CD14-positive monocyte (primary cell): ENCODE measurements at regions not wholly inside any gene's neighbourhood (a gene's known extent, or its start where the extent isn't known, plus 50 kb on each side); places are given as distances from the start of the nearest gene placed in this dataset.
A peak's percentile ranks its signal among the peaks of the same experiment; 100 is the strongest.

ENCODE experiments used
- DNase-seq, 3 donors: peaks; one replicate each; pipeline ENCODE4 v3.0.0-alpha.2; 2011 to 2022
- H2AFZ ChIP-seq: 2 replicates; pipeline ENCODE4 v1.6.0; 2012; ENCODE audit warnings: mild to moderate bottlenecking, low read depth, low read length, inconsistent platforms; ENCODE audit not compliant: insufficient read depth, poor library complexity, severe bottlenecking
- H3K27ac ChIP-seq, 2 donors: 1 replicate in 1 of 2; 2 replicates in 1 of 2; pipeline ENCODE4 v1.5.1; 2012 to 2013; ENCODE audit warnings: low read length in 2 of 2, control low read depth in 1 of 2, inconsistent platforms in 1 of 2, low read depth in 1 of 2, mild to moderate bottlenecking in 1 of 2
- H3K27me3 ChIP-seq, 2 donors: one replicate each; pipeline versions ENCODE4 v1.6.0 to v1.6.1; 2011 to 2013; ENCODE audit warnings: low read length in 2 of 2; ENCODE audit not compliant: control insufficient read depth in 2 of 2, insufficient read depth in 2 of 2
- H3K36me3 ChIP-seq, 2 donors: replicated peaks in 1 of 2; 1 replicate in 1 of 2; 2 replicates in 1 of 2; pipeline versions ENCODE4 v1.5.1 to v1.6.1; 2012 to 2013; ENCODE audit warnings: low read length in 2 of 2, control low read depth in 1 of 2, inconsistent platforms in 1 of 2, mild to moderate bottlenecking in 1 of 2; ENCODE audit not compliant: insufficient read depth in 2 of 2, control insufficient read depth in 1 of 2
- H3K4me1 ChIP-seq, 2 donors: 1 replicate in 1 of 2; 2 replicates in 1 of 2; pipeline versions ENCODE4 v1.5.1 to v1.6.1; 2012 to 2013; ENCODE audit warnings: low read length in 2 of 2, control low read depth in 1 of 2, inconsistent platforms in 1 of 2, mild to moderate bottlenecking in 1 of 2, moderate library complexity in 1 of 2; ENCODE audit not compliant: insufficient read depth in 2 of 2, control insufficient read depth in 1 of 2
- H3K4me2 ChIP-seq: replicated peaks from 2 replicates; pipeline ENCODE3; 2012; ENCODE audit warnings: low read length, moderate library complexity, mild to moderate bottlenecking; ENCODE audit not compliant: poor library complexity, severe bottlenecking; ENCODE audit errors: extremely low read depth
- H3K4me3 ChIP-seq, 3 experiments: fragments of 200-600 bp in 1 of 3; sonication (generic) in 1 of 3; replicated peaks in 1 of 3; 1 replicate in 2 of 3; 2 replicates in 1 of 3; pipeline ENCODE4 v1.5.1; 2011 to 2013; ENCODE audit warnings: low read length in 3 of 3, mild to moderate bottlenecking in 3 of 3, control low read depth in 2 of 3, low read depth in 2 of 3, inconsistent platforms in 1 of 3, moderate library complexity in 1 of 3
- H3K79me2 ChIP-seq: 2 replicates; pipeline ENCODE4 v1.6.0; 2012; ENCODE audit warnings: mild to moderate bottlenecking, control low read depth, inconsistent platforms, low read length, moderate library complexity; ENCODE audit not compliant: insufficient read depth
- H3K9ac ChIP-seq: 2 replicates; pipeline ENCODE4 v1.6.0; 2017; ENCODE audit warnings: low read length, mild to moderate bottlenecking; ENCODE audit not compliant: insufficient read depth, poor library complexity, severe bottlenecking
- H3K9me3 ChIP-seq, 2 donors: replicated peaks in 1 of 2; 1 replicate in 1 of 2; 2 replicates in 1 of 2; pipeline versions ENCODE4 v1.5.1 to v1.6.1; 2012 to 2013; ENCODE audit warnings: low read length in 2 of 2, control low read depth in 1 of 2; ENCODE audit not compliant: control insufficient read depth in 1 of 2, insufficient read depth in 1 of 2
- H4K20me1 ChIP-seq: 2 replicates; pipeline ENCODE4 v1.6.0; 2012; ENCODE audit warnings: mild to moderate bottlenecking, low read length, control low read depth, moderate library complexity; ENCODE audit not compliant: insufficient read depth
- H3K27ac Mint-ChIP-seq, 7 donors: one replicate each; pipeline ENCODE4 v1.8.0; 2020; ENCODE audit warnings: mild to moderate bottlenecking in 7 of 7, mixed read lengths in 7 of 7, moderate library complexity in 6 of 7, inconsistent platforms in 2 of 7
- H3K27me3 Mint-ChIP-seq, 3 donors: one replicate each; pipeline ENCODE4 v1.8.0; 2021 to 2022; ENCODE audit warnings: low read depth in 3 of 3, mild to moderate bottlenecking in 3 of 3, mixed read lengths in 3 of 3, moderate library complexity in 3 of 3, inconsistent platforms in 1 of 3
- H3K36me3 Mint-ChIP-seq, 2 donors: one replicate each; pipeline ENCODE4 v1.8.0; 2020; ENCODE audit warnings: mixed read lengths in 2 of 2, inconsistent platforms in 1 of 2, mild to moderate bottlenecking in 1 of 2
- H3K4me1 Mint-ChIP-seq: one replicate; pipeline ENCODE4 v1.8.0; 2020; ENCODE audit warnings: mild to moderate bottlenecking, mixed read lengths
- H3K4me3 Mint-ChIP-seq, 2 donors: one replicate each; pipeline ENCODE4 v1.8.0; 2020; ENCODE audit warnings: mild to moderate bottlenecking in 2 of 2, mixed read lengths in 2 of 2, moderate library complexity in 1 of 2
- H3K9me3 Mint-ChIP-seq, 7 donors: one replicate each; pipeline ENCODE4 v1.8.0; 2020 to 2022; ENCODE audit warnings: mixed read lengths in 7 of 7, mild to moderate bottlenecking in 6 of 7, moderate library complexity in 6 of 7, inconsistent platforms in 2 of 7
- WGBS: methylation state at CpG from one replicate; pipeline ENCODE4 v1.1.5; 2013; ENCODE audit warnings: missing lambda C conversion rate; ENCODE audit not compliant: insufficient coverage; 5-methylcytosine and 5-hydroxymethylcytosine counted together
- intact Hi-C, 2 donors: fragments of 100-400 bp; cut with micrococcal nuclease; formaldehyde crosslinking; loops; one replicate each; pipeline versions ENCODE4 v1.15.0 to v1.15.1; 2023
- TF ChIP-seq, protein P1 (sequence below): fragments of 200-600 bp; IDR thresholded peaks from one replicate; pipeline ENCODE4 v1.8.0; 2022; ENCODE audit warnings: antibody characterized with exemption, mild to moderate bottlenecking

DNA sequence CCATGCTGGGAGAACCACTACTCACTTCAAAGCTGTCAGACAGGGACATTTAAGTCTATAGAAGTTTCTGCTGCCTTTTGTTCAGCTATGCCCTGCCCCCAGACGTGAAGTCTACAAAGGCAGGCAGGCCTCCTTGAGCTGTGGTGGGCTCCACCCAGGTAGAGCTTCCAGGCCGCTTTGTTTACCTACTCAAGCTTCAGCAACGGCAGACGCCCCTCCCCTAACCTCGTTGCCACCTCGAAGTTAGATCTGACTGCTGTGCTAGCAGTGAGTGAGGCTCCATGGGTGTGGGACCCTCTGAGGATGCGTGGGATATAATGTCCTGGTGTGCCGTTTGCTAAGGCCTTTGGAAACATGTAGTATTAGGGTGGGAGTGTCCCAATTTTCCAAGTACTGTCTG, 276.7 kb downstream of the ZIC4 start:
- H2AFZ ChIP-seq = no peak overlapping the region
- whole genome bisulfite sequencing = 86% methylated on average over 4 of the region's 8 CpGs
- Mint-ChIP-seq H3K4me3 (no peak overlapping the region), H3K4me1 (no peaks in the 10 kb centered on the region), H3K36me3 (no peaks in the 10 kb centered on the region), H3K9me3 (peaks cover 3 to 13% (median 9%) of the 10 kb centered on the region in 7 donors), H3K27ac (no peak overlapping the region), H3K27me3 (peaks cover 0 to 2% (median 0%) of the 10 kb centered on the region in 3 donors)
- no peak overlapping the region for H3K4me3 ChIP-seq
- H3K27ac ChIP-seq = no peak overlapping the region
- no peak overlapping the region for H3K9ac ChIP-seq
- TF ChIP-seq, protein P1, sequence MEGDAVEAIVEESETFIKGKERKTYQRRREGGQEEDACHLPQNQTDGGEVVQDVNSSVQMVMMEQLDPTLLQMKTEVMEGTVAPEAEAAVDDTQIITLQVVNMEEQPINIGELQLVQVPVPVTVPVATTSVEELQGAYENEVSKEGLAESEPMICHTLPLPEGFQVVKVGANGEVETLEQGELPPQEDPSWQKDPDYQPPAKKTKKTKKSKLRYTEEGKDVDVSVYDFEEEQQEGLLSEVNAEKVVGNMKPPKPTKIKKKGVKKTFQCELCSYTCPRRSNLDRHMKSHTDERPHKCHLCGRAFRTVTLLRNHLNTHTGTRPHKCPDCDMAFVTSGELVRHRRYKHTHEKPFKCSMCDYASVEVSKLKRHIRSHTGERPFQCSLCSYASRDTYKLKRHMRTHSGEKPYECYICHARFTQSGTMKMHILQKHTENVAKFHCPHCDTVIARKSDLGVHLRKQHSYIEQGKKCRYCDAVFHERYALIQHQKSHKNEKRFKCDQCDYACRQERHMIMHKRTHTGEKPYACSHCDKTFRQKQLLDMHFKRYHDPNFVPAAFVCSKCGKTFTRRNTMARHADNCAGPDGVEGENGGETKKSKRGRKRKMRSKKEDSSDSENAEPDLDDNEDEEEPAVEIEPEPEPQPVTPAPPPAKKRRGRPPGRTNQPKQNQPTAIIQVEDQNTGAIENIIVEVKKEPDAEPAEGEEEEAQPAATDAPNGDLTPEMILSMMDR = no peak
- no peaks in the 10 kb centered on the region for H3K79me2 ChIP-seq
- no peaks in the 10 kb centered on the region for H3K27me3 ChIP-seq
- no peaks in the 10 kb centered on the region for H3K36me3 ChIP-seq
- no peak overlapping the region for H3K4me2 ChIP-seq
- intact Hi-C loops = no loop called here
- H4K20me1 ChIP-seq = no peaks in the 10 kb centered on the region
- peaks cover 0 to 10% of the 10 kb centered on the region in 2 donors for H3K9me3 ChIP-seq
- no peak for DNase-seq
- no peaks in the 10 kb centered on the region for H3K4me1 ChIP-seq

DNA sequence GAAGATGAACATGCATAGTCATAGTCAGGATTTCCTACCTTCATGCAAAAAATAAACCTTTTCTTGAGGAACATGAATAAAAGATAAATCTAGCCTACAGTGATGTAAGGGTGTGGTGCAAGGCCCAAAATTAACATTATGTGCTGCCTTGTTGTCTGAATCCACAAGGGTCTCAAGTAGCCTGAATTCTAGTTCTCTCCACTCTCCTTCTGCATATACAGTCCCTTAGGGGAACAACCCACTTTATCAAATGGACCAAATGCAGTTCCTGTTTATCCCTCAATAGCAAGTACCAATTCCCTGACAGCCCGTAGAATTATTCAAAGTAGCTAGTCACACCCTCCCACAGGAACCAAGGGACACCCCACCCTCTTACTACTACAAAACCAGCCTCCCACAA, 284.0 kb downstream of the ZIC4 start:
- Histone ChIP-seq H3K4me3 (no peak overlapping the region), H3K4me1 (no peaks in the 10 kb centered on the region), H3K36me3 (no peaks in the 10 kb centered on the region), H4K20me1 (no peaks in the 10 kb centered on the region), H3K9me3 (no peaks in the 10 kb centered on the region), H3K79me2 (no peaks in the 10 kb centered on the region), H3K27ac (no peak overlapping the region), H3K4me2 (no peak overlapping the region), H3K9ac (no peak overlapping the region), H2AFZ (no peak overlapping the region), H3K27me3 (no peaks in the 10 kb centered on the region)
- WGBS = 43% methylated on average over 1 of the region's 1 CpG
- H3K27ac Mint-ChIP-seq = peak overlapping the region in 1 of 7 donors; percentile 35
- intact Hi-C loops = no loop called here
- TF ChIP-seq, protein P1 = no peak
- no peak overlapping the region for H3K4me3 Mint-ChIP-seq
- H3K4me1 Mint-ChIP-seq = no peaks in the 10 kb centered on the region
- H3K27me3 Mint-ChIP-seq = no peaks in the 10 kb centered on the region
- H3K36me3 Mint-ChIP-seq = no peaks in the 10 kb centered on the region
- H3K9me3 Mint-ChIP-seq = peaks cover 0 to 5% (median 2%) of the 10 kb centered on the region in 7 donors
- no peak for DNase-seq
